IMR-90 (cell line): ENCODE measurements at regions not wholly inside any gene's neighbourhood (a gene's known extent, or its start where the extent isn't known, plus 50 kb on each side); places are given as distances from the start of the nearest gene placed in this dataset.

Experiments used
- ATAC-seq: fragments of 200-7000 bp; cut with Tn5 transposase; 2 replicates; pipeline ENCODE4 v1.9.1; 2020; ENCODE audit warnings: low read depth, mild to moderate bottlenecking, moderate library complexity
- BruUV-seq: library from RNA; stranded (reverse); fragments of 400-500 nt; replicated peaks from 2 replicates; lab custom pipeline; 2021; lab: Mats Ljungman, UMichigan
- CTCF ChIA-PET: fragments of 300-600 bp; formaldehyde crosslinking; extraction: SDS; loops from one replicate; lab custom pipeline; 2021; ENCODE audit warnings: antibody characterized with exemption; lab: Yijun Ruan, JAX
- POLR2A ChIA-PET: fragments of 300-600 bp; sonication (Branson Sonifier 250); formaldehyde crosslinking; loops from one replicate; lab custom pipeline; 2022; ENCODE audit warnings: antibody characterized with exemption; ENCODE audit not compliant: unreplicated experiment; lab: Charles Lee
- DNase-seq: peaks from one replicate; pipeline ENCODE4 v3.0.0; 2013
- H2AFZ ChIP-seq: replicated peaks from 2 replicates; pipeline ENCODE3; 2013; ENCODE audit warnings: low read length, mild to moderate bottlenecking; ENCODE audit not compliant: poor library complexity
- H2AK5ac ChIP-seq: 2 replicates; pipeline ENCODE4 v1.6.1; 2013; ENCODE audit warnings: low read depth, low read length, inconsistent platforms
- H2AK9ac ChIP-seq: replicated peaks from 2 replicates; pipeline ENCODE3; 2013; ENCODE audit warnings: mild to moderate bottlenecking, low read depth, low read length, moderate library complexity; ENCODE audit not compliant: poor library complexity
- H2BK120ac ChIP-seq: 2 replicates; pipeline ENCODE4 v1.6.1; 2013; ENCODE audit warnings: low read depth, low read length, inconsistent platforms
- H2BK15ac ChIP-seq: 3 replicates; pipeline ENCODE4 v1.6.1; 2013; ENCODE audit warnings: low read depth, low read length, inconsistent platforms
- H2BK20ac ChIP-seq: 2 replicates; pipeline ENCODE4 v1.6.1; 2013; ENCODE audit warnings: low read depth, mild to moderate bottlenecking, inconsistent platforms, low read length, moderate library complexity
- H2BK5ac ChIP-seq: 2 replicates; pipeline ENCODE4 v1.6.1; 2013; ENCODE audit warnings: mild to moderate bottlenecking, low read depth, low read length, inconsistent platforms; ENCODE audit not compliant: poor library complexity, severe bottlenecking
- H3K14ac ChIP-seq: replicated peaks from 2 replicates; pipeline ENCODE4 v1.6.1; 2013; ENCODE audit warnings: low read depth, low read length, inconsistent platforms
- H3K18ac ChIP-seq: 2 replicates; pipeline ENCODE4 v1.6.1; 2013; ENCODE audit warnings: low read depth, low read length, control low read depth
- H3K23ac ChIP-seq: 2 replicates; pipeline ENCODE4 v1.6.1; 2013; ENCODE audit warnings: low read depth, low read length, inconsistent platforms
- H3K27ac ChIP-seq: 2 replicates; pipeline ENCODE4 v1.5.1; 2013; ENCODE audit warnings: mild to moderate bottlenecking, control low read depth, low read length; ENCODE audit not compliant: insufficient read depth
- H3K27me3 ChIP-seq: 2 replicates; pipeline ENCODE4 v1.6.1; 2013; ENCODE audit warnings: low read length; ENCODE audit not compliant: control insufficient read depth, insufficient read depth
- H3K36me3 ChIP-seq: 2 replicates; pipeline ENCODE4 v1.6.1; 2013; ENCODE audit warnings: low read length, mixed read lengths; ENCODE audit not compliant: control insufficient read depth, insufficient read depth
- H3K4ac ChIP-seq: 2 replicates; pipeline ENCODE4 v1.6.1; 2013; ENCODE audit warnings: low read depth, low read length, inconsistent platforms
- H3K4me1 ChIP-seq: 2 replicates; pipeline ENCODE4 v1.6.1; 2013; ENCODE audit warnings: low read length, mixed read lengths; ENCODE audit not compliant: control insufficient read depth, insufficient read depth
- H3K4me2 ChIP-seq: 2 replicates; pipeline ENCODE4 v1.6.1; 2013; ENCODE audit warnings: low read depth, mild to moderate bottlenecking, control low read depth, low read length, moderate library complexity
- H3K4me3 ChIP-seq: 2 replicates; pipeline ENCODE4 v1.5.1; 2013; ENCODE audit warnings: low read depth, mild to moderate bottlenecking, control low read depth, low read length, moderate library complexity; ENCODE audit not compliant: insufficient read depth
- H3K56ac ChIP-seq: 2 replicates; pipeline ENCODE4 v1.6.1; 2013; ENCODE audit warnings: low read length, inconsistent platforms; ENCODE audit not compliant: insufficient read depth; ENCODE audit errors: extremely low read depth
- H3K79me1 ChIP-seq, 2 experiments: 2 replicates each; pipeline ENCODE4 v1.6.1; 2013; ENCODE audit warnings: low read length in 2 of 2, inconsistent platforms in 1 of 2, low read depth in 1 of 2
- H3K9ac ChIP-seq: 2 replicates; pipeline ENCODE4 v1.6.1; 2013; ENCODE audit warnings: low read depth, low read length, control low read depth
- H3K9me1 ChIP-seq: 2 replicates; pipeline ENCODE4 v1.6.1; 2013; ENCODE audit warnings: low read length, inconsistent platforms; ENCODE audit not compliant: insufficient read depth
- H3K9me3 ChIP-seq: 2 replicates; pipeline ENCODE4 v1.6.1; 2013; ENCODE audit warnings: low read length; ENCODE audit not compliant: control insufficient read depth, insufficient read depth
- H4K20me1 ChIP-seq: 2 replicates; pipeline ENCODE4 v1.6.1; 2013; ENCODE audit warnings: low read length, inconsistent platforms; ENCODE audit not compliant: insufficient read depth
- H4K5ac ChIP-seq: 2 replicates; pipeline ENCODE4 v1.6.1; 2013; ENCODE audit warnings: mild to moderate bottlenecking, low read depth, low read length, control low read depth
- H4K8ac ChIP-seq, 2 experiments: 2 replicates each; pipeline ENCODE4 v1.6.1; 2013; ENCODE audit warnings: low read depth in 2 of 2, low read length in 2 of 2, control low read depth in 1 of 2, inconsistent platforms in 1 of 2
- H4K91ac ChIP-seq: 2 replicates; pipeline ENCODE4 v1.6.1; 2013; ENCODE audit warnings: low read depth, low read length, inconsistent platforms; ENCODE audit not compliant: insufficient read depth
- CEBPB ChIP-seq: IDR thresholded peaks from 2 replicates; pipeline ENCODE4 v1.6.1; 2012; ENCODE audit warnings: low read depth, low read length, improper control_type of control experiment
- FOS ChIP-seq: fragments of 150-350 bp; IDR thresholded peaks from 2 replicates; pipeline ENCODE4 v1.6.1; 2016; ENCODE audit warnings: low read depth, low read length
- MXI1 ChIP-seq: IDR thresholded peaks from 2 replicates; pipeline ENCODE4 v1.6.1; 2012; ENCODE audit warnings: low read depth, mild to moderate bottlenecking, low read length, moderate library complexity, borderline replicate concordance
- WGBS, 2 experiments: methylation state at CpG; one replicate each; pipeline versions ENCODE4 v1.1.5 to v1.1.7; 2013; ENCODE audit warnings: missing lambda C conversion rate in 2 of 2; ENCODE audit not compliant: insufficient read length in 1 of 2; ENCODE audit errors: extremely low coverage in 2 of 2; 5-methylcytosine and 5-hydroxymethylcytosine counted together
- dilution Hi-C: fragments of 300-500 bp; cut with HindIII; formaldehyde crosslinking; loops from one replicate; pipeline ENCODE4 v1.14.3; 2018; ENCODE audit warnings: low sequenced_read_pairs; ENCODE audit not compliant: unreplicated experiment
- in situ Hi-C: fragments of 300-500 bp; cut with MboI; formaldehyde crosslinking; loops from 3 replicates; pipeline ENCODE4 v1.14.3; 2019; ENCODE audit warnings: low sequenced_read_pairs, inconsistent platforms, mixed read lengths
- intact Hi-C: fragments of 100-400 bp; cut with micrococcal nuclease; formaldehyde crosslinking; loops from 2 replicates; pipeline ENCODE4 v1.10.0; 2022

DNA sequence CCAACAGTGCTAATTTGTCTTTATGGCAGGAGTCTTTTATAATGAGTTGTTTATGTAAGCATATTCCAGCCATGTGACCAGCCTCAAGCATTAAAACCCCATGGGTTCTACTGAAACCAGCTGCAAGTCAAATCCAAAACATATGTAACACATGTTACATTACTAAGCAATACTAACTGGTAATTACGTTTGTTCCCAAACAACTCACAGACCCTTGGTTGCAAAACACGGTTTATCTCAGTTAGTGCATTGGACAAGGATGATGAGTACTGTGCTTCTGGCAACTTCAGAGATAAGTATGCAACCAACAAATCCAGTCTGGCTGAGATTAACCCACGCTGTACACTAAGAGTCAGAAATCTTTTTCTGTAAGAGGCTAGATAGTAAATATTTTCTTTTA, 110.1 kb upstream of the FAR2 start:
- no TSS peak for BruUV-seq
- Histone ChIP-seq H2AK5ac (no peak overlapping the region), H2AFZ (no peak overlapping the region), H3K4me2 (no peak overlapping the region), H3K18ac (peak overlapping the region; percentile 30; the same call in 1 of the 2 replicates), H3K9me1 (peaks cover 6% of the 10 kb centered on the region), H3K27ac (no peak overlapping the region), H3K23ac (no peak overlapping the region), H2BK15ac (no peak overlapping the region), H4K91ac (no peak overlapping the region), H3K79me1 (no peaks in the 10 kb centered on the region), H3K14ac (0 out of 2 replicates have a peak overlapping the region, but pooled peaks have one; percentile 10), H2AK9ac (no peak overlapping the region), H3K4me1 (peaks cover 10% of the 10 kb centered on the region), H3K4ac (no peak overlapping the region), H4K8ac (no peak overlapping the region), H3K56ac (no peak overlapping the region), H4K5ac (no peak overlapping the region), H4K20me1 (no peaks in the 10 kb centered on the region; the same call in 1 of the 2 replicates), H3K36me3 (no peaks in the 10 kb centered on the region), H3K9me3 (no peaks in the 10 kb centered on the region), H3K27me3 (no peaks in the 10 kb centered on the region), H3K9ac (no peak overlapping the region), H2BK20ac (no peak overlapping the region), H3K4me3 (no peak overlapping the region), H2BK5ac (no peak overlapping the region), H2BK120ac (no peak overlapping the region)
- DNase-seq, result peak; percentile 83
- peak; percentile 61 for ATAC-seq
- in situ Hi-C loops (no loop called here), dilution Hi-C loops (no loop called here), intact Hi-C loops (no loop called here)
- no peak for TF ChIP-seq MXI1
- peak; percentile 65 for TF ChIP-seq CEBPB
- no peak for TF ChIP-seq FOS
- WGBS, 2 experiments, result no CpG with 5 or more reads among the region's 3 CpGs
- ChIA-PET POLR2A (no interaction called here), CTCF (no interaction called here)
